Mucosa of rectum (tissue), 2 donors: ENCODE measurements at regions not wholly inside any gene's neighbourhood (a gene's known extent, or its start where the extent isn't known, plus 50 kb on each side); places are given as distances from the start of the nearest gene placed in this dataset.

Experiments
- H3K27ac ChIP-seq, 2 donors: one replicate each; pipeline ENCODE4 v1.7.0; 2013; ENCODE audit warnings: inconsistent platforms in 2 of 2, low read depth in 2 of 2, low read length in 2 of 2
- H3K27me3 ChIP-seq, 2 donors: one replicate each; pipeline ENCODE4 v1.7.0; 2013; ENCODE audit warnings: low read length in 2 of 2; ENCODE audit not compliant: control insufficient read depth in 2 of 2, insufficient read depth in 2 of 2
- H3K36me3 ChIP-seq, 2 donors: one replicate each; pipeline ENCODE4 v1.7.0; 2013; ENCODE audit warnings: low read length in 2 of 2; ENCODE audit not compliant: control insufficient read depth in 2 of 2, insufficient read depth in 2 of 2
- H3K4me1 ChIP-seq, 2 donors: one replicate each; pipeline ENCODE4 v1.7.0; 2013; ENCODE audit warnings: low read length in 2 of 2, mild to moderate bottlenecking in 1 of 2; ENCODE audit not compliant: control insufficient read depth in 2 of 2, insufficient read depth in 2 of 2
- H3K4me3 ChIP-seq, 2 donors: one replicate each; pipeline ENCODE4 v1.7.0; 2013; ENCODE audit warnings: low read length in 2 of 2
- H3K9ac ChIP-seq, 2 donors: one replicate each; pipeline ENCODE4 v1.7.0; 2013; ENCODE audit warnings: low read length in 2 of 2, low read depth in 1 of 2, mild to moderate bottlenecking in 1 of 2
- H3K9me3 ChIP-seq, 2 donors: one replicate each; pipeline ENCODE4 v1.7.0; 2013; ENCODE audit warnings: low read length in 2 of 2; ENCODE audit not compliant: control insufficient read depth in 2 of 2
- donor health status: healthy.
- donor health status: Normal muscosa, but diverticular disease.

GRCh38 chr3:135788978-135789377, 176.6 kb upstream of the PPP2R3A start:
- Histone ChIP-seq H3K4me3 (no peak overlapping the region), H3K9ac (no peak overlapping the region), H3K36me3 (no peaks in the 10 kb centered on the region), H3K9me3 (no peaks in the 10 kb centered on the region), H3K27ac (no peak overlapping the region), H3K27me3 (no peaks in the 10 kb centered on the region), H3K4me1 (peaks cover 0 to 6% of the 10 kb centered on the region in 2 donors)

- Histone ChIP-seq H3K4me3 (no peak overlapping the region), H3K4me1 (peaks cover 0 to 6% of the 10 kb centered on the region in 2 donors), H3K27me3 (no peaks in the 10 kb centered on the region), H3K9ac (no peak overlapping the region), H3K36me3 (no peaks in the 10 kb centered on the region), H3K9me3 (no peaks in the 10 kb centered on the region), H3K27ac (no peak overlapping the region)
Observed at GRCh38 chr3:135792174-135792573, 173.4 kb upstream of the PPP2R3A start.

- Histone ChIP-seq H3K4me3 (no peak overlapping the region), H3K36me3 (no peaks in the 10 kb centered on the region), H3K4me1 (peaks cover 0 to 3% of the 10 kb centered on the region in 2 donors), H3K27ac (no peak overlapping the region), H3K9ac (no peak overlapping the region), H3K27me3 (no peaks in the 10 kb centered on the region), H3K9me3 (no peaks in the 10 kb centered on the region)
Observed at GRCh38 chr3:135792858-135793475, 172.6 kb upstream of the PPP2R3A start.

GRCh38 chr3:135800071-135800549, 165.4 kb upstream of the PPP2R3A start:
- H3K9ac ChIP-seq, result no peak overlapping the region
- no peak overlapping the region for H3K4me3 ChIP-seq
- H3K4me1 ChIP-seq, result peaks cover 17 to 22% of the 10 kb centered on the region in 2 donors
- no peaks in the 10 kb centered on the region for H3K36me3 ChIP-seq
- H3K27ac ChIP-seq, result no peak overlapping the region
- no peaks in the 10 kb centered on the region for H3K27me3 ChIP-seq
- no peaks in the 10 kb centered on the region for H3K9me3 ChIP-seq

GRCh38 chr3:135801018-135801417, 164.5 kb upstream of the PPP2R3A start:
- Histone ChIP-seq H3K9me3 (no peaks in the 10 kb centered on the region), H3K36me3 (no peaks in the 10 kb centered on the region), H3K27me3 (no peaks in the 10 kb centered on the region)

GRCh38 chr3:135802171-135802570, 163.4 kb upstream of the PPP2R3A start:
- Histone ChIP-seq H3K27me3 (no peaks in the 10 kb centered on the region), H3K27ac (no peak overlapping the region)

More at GRCh38 chr3:135801018-135801417, 164.5 kb upstream of the PPP2R3A start:
- H3K9ac ChIP-seq, result no peak overlapping the region
- peak overlapping the region in 1 of 2 donors; percentile 0 for H3K27ac ChIP-seq
- no peak overlapping the region for H3K4me3 ChIP-seq
- H3K4me1 ChIP-seq, result peaks cover 17 to 22% of the 10 kb centered on the region in 2 donors

GRCh38 chr3:135803028-135803692, 162.4 kb upstream of the PPP2R3A start:
- Histone ChIP-seq H3K36me3 (no peaks in the 10 kb centered on the region), H3K4me1 (peaks cover 17 to 22% of the 10 kb centered on the region in 2 donors), H3K9ac (no peak overlapping the region), H3K27me3 (no peaks in the 10 kb centered on the region), H3K9me3 (no peaks in the 10 kb centered on the region), H3K27ac (no peak overlapping the region), H3K4me3 (no peak overlapping the region)

More at GRCh38 chr3:135802171-135802570, 163.4 kb upstream of the PPP2R3A start:
- no peaks in the 10 kb centered on the region for H3K36me3 ChIP-seq
- H3K4me1 ChIP-seq, result peaks cover 17 to 22% of the 10 kb centered on the region in 2 donors
- no peaks in the 10 kb centered on the region for H3K9me3 ChIP-seq
- H3K9ac ChIP-seq, result no peak overlapping the region
- H3K4me3 ChIP-seq, result no peak overlapping the region

GRCh38 chr3:135805752-135806151, 159.8 kb upstream of the PPP2R3A start:
- H3K27ac ChIP-seq, result no peak overlapping the region
- no peaks in the 10 kb centered on the region for H3K27me3 ChIP-seq
- no peaks in the 10 kb centered on the region for H3K9me3 ChIP-seq
- no peak overlapping the region for H3K9ac ChIP-seq
- H3K4me3 ChIP-seq, result no peak overlapping the region
- peaks cover 13 to 14% of the 10 kb centered on the region in 2 donors for H3K4me1 ChIP-seq
- no peaks in the 10 kb centered on the region for H3K36me3 ChIP-seq

GRCh38 chr3:135806317-135806716, 159.2 kb upstream of the PPP2R3A start:
- Histone ChIP-seq H3K9me3 (no peaks in the 10 kb centered on the region), H3K4me1 (peaks cover 9% of the 10 kb centered on the region in 2 donors), H3K27me3 (no peaks in the 10 kb centered on the region), H3K36me3 (no peaks in the 10 kb centered on the region), H3K9ac (no peak overlapping the region), H3K27ac (no peak overlapping the region), H3K4me3 (no peak overlapping the region)

- Histone ChIP-seq H3K9ac (no peak overlapping the region), H3K9me3 (no peaks in the 10 kb centered on the region), H3K27me3 (no peaks in the 10 kb centered on the region), H3K4me3 (no peak overlapping the region), H3K4me1 (no peaks in the 10 kb centered on the region), H3K27ac (no peak overlapping the region), H3K36me3 (no peaks in the 10 kb centered on the region)
Observed at GRCh38 chr3:135807879-135808278, 157.6 kb upstream of the PPP2R3A start.
